ENCODE measurements at regions not wholly inside any gene's neighbourhood (a gene's known extent, or its start where the extent isn't known, plus 50 kb on each side); places are given as distances from the start of the nearest gene placed in this dataset.

DNA sequence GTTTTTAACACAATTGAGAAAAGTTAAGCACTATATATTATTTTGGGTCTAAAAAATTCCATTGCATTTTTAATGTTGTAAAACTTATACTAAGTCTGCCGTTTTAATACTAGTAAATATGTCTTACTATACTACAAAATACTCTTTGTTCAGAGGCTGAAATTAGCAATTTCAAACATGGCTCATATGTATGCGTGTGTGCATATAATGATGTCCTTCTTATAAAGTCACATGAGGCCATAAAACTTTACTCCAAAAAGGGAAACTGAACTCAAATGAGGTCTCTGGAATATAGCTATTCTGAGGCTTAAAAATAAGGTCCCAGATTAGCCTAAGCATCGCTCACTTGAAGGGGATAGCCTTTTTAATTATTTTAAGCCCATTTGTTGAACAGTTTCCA is 224.0 kb downstream of the MYLK4 start:
- Histone ChIP-seq H3K9ac (ENCODE audit: low read length) (no peak overlapping the region), H3K36me3 (ENCODE audit: low read length) (no peaks in the 10 kb centered on the region), H3K27me3 (ENCODE audit: low read length) (no peaks in the 10 kb centered on the region), H3K9me3 (ENCODE audit: insufficient read depth, low read length) (no peaks in the 10 kb centered on the region), H3K27ac (ENCODE audit: low read depth, low read length) (no peak overlapping the region), H3K4me3 (ENCODE audit: insufficient read depth, low read length, poor library complexity, severe bottlenecking) (no peak overlapping the region), H4K20me1 (ENCODE audit: low read depth, low read length) (no peaks in the 10 kb centered on the region), H3K79me2 (ENCODE audit: insufficient read depth, low read length) (no peaks in the 10 kb centered on the region), H3F3A (ENCODE audit: insufficient read depth) (no peaks in the 10 kb centered on the region), H3K9me2 (replicated peaks; ENCODE audit: insufficient read depth, low read length) (no peaks in the 10 kb centered on the region), H3K4me2 (ENCODE audit: low read depth, low read length, poor library complexity, severe bottlenecking) (no peak overlapping the region), H2AFZ (ENCODE audit: low read depth, low read length, severe bottlenecking) (no peak overlapping the region)
- TF ChIP-seq EZH2phosphoT487 (conservative IDR thresholded peaks at IDR 0.05; ENCODE audit: low read length), result no peak
- TF ChIP-seq, protein P1, sequence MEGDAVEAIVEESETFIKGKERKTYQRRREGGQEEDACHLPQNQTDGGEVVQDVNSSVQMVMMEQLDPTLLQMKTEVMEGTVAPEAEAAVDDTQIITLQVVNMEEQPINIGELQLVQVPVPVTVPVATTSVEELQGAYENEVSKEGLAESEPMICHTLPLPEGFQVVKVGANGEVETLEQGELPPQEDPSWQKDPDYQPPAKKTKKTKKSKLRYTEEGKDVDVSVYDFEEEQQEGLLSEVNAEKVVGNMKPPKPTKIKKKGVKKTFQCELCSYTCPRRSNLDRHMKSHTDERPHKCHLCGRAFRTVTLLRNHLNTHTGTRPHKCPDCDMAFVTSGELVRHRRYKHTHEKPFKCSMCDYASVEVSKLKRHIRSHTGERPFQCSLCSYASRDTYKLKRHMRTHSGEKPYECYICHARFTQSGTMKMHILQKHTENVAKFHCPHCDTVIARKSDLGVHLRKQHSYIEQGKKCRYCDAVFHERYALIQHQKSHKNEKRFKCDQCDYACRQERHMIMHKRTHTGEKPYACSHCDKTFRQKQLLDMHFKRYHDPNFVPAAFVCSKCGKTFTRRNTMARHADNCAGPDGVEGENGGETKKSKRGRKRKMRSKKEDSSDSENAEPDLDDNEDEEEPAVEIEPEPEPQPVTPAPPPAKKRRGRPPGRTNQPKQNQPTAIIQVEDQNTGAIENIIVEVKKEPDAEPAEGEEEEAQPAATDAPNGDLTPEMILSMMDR (IDR thresholded peaks at IDR 0.05; ENCODE audit: insufficient read depth, low read length, poor library complexity, severe bottlenecking), result no peak

- no peak overlapping the region for H3K9ac ChIP-seq (ENCODE audit: low read length)
- H3K9me2 ChIP-seq (replicated peaks; ENCODE audit: insufficient read depth, low read length), result no peaks in the 10 kb centered on the region
- no peak for TF ChIP-seq EZH2phosphoT487 (conservative IDR thresholded peaks at IDR 0.05; ENCODE audit: low read length)
- TF ChIP-seq, protein P1 (IDR thresholded peaks at IDR 0.05; ENCODE audit: insufficient read depth, low read length, poor library complexity, severe bottlenecking), result peak; percentile 58
- no peaks in the 10 kb centered on the region for H3F3A ChIP-seq (ENCODE audit: insufficient read depth)
- no peak overlapping the region for H2AFZ ChIP-seq (ENCODE audit: low read depth, low read length, severe bottlenecking)
- H3K79me2 ChIP-seq (ENCODE audit: insufficient read depth, low read length), result no peaks in the 10 kb centered on the region
- H3K4me3 ChIP-seq (ENCODE audit: insufficient read depth, low read length, poor library complexity, severe bottlenecking), result no peak overlapping the region
- H3K27ac ChIP-seq (ENCODE audit: low read depth, low read length), result no peak overlapping the region
- H3K4me2 ChIP-seq (ENCODE audit: low read depth, low read length, poor library complexity, severe bottlenecking), result no peak overlapping the region
- no peaks in the 10 kb centered on the region for H3K9me3 ChIP-seq (ENCODE audit: insufficient read depth, low read length)
- H3K36me3 ChIP-seq (ENCODE audit: low read length), result no peaks in the 10 kb centered on the region
- no peaks in the 10 kb centered on the region for H4K20me1 ChIP-seq (ENCODE audit: low read depth, low read length)
- H3K27me3 ChIP-seq (ENCODE audit: low read length), result no peaks in the 10 kb centered on the region
These were observed 226.6 kb downstream of the MYLK4 start for GRCh38 chr6:2524090-2524489.

DNA sequence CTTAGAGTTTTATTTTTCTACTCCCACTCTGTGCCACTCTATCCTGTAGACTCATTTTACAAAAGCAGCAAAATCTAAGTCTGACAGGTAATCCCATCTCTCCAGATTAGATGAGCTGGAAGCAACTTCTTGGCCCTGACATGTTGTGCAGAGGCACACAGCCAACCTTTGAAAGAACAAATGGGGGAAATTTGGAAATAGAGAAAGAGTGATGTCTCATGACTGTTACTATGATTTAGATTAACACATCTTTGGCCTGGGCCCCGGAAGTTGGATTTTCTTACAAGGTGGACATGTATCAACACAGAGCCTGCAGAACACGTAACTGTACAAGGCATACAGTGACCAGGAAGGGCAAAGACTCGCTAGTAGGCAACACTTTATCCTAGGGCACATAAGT is 227.7 kb downstream of the MYLK4 start:
- H4K20me1 ChIP-seq (ENCODE audit: low read depth, low read length), result no peaks in the 10 kb centered on the region
- no peak overlapping the region for H3K9ac ChIP-seq (ENCODE audit: low read length)
- H3K27ac ChIP-seq (ENCODE audit: low read depth, low read length), result no peak overlapping the region
- no peaks in the 10 kb centered on the region for H3K36me3 ChIP-seq (ENCODE audit: low read length)
- no peak overlapping the region for H2AFZ ChIP-seq (ENCODE audit: low read depth, low read length, severe bottlenecking)
- TF ChIP-seq, protein P1 (IDR thresholded peaks at IDR 0.05; ENCODE audit: insufficient read depth, low read length, poor library complexity, severe bottlenecking), result no peak
- no peak for TF ChIP-seq EZH2phosphoT487 (conservative IDR thresholded peaks at IDR 0.05; ENCODE audit: low read length)
- no peaks in the 10 kb centered on the region for H3K9me2 ChIP-seq (replicated peaks; ENCODE audit: insufficient read depth, low read length)
- no peak overlapping the region for H3K4me2 ChIP-seq (ENCODE audit: low read depth, low read length, poor library complexity, severe bottlenecking)
- no peaks in the 10 kb centered on the region for H3F3A ChIP-seq (ENCODE audit: insufficient read depth)
- H3K9me3 ChIP-seq (ENCODE audit: insufficient read depth, low read length), result no peaks in the 10 kb centered on the region
- no peaks in the 10 kb centered on the region for H3K27me3 ChIP-seq (ENCODE audit: low read length)
- no peaks in the 10 kb centered on the region for H3K79me2 ChIP-seq (ENCODE audit: insufficient read depth, low read length)
- H3K4me3 ChIP-seq (ENCODE audit: insufficient read depth, low read length, poor library complexity, severe bottlenecking), result no peak overlapping the region

Measured in SU-DHL-6 (cell line).